Stomach (tissue), 4 donors: ENCODE measurements at regions not wholly inside any gene's neighbourhood (a gene's known extent, or its start where the extent isn't known, plus 50 kb on each side); places are given as distances from the start of the nearest gene placed in this dataset.

Source experiments
- EP300 ChIP-seq: sonication (generic); formaldehyde crosslinking; IDR thresholded peaks from one replicate; pipeline ENCODE4 v1.6.1; 2017; ENCODE audit warnings: antibody characterized with exemption
- POLR2A ChIP-seq, 4 donors: fragments of 450-650 bp; IDR thresholded peaks; one replicate each; pipeline ENCODE4 v1.6.1; 2016; ENCODE audit warnings: antibody characterized with exemption in 4 of 4, control low read depth in 2 of 4, mild to moderate bottlenecking in 1 of 4, moderate library complexity in 1 of 4
- POLR2AphosphoS5 ChIP-seq, 3 donors: sonication (generic); formaldehyde crosslinking; IDR thresholded peaks; one replicate each; pipeline ENCODE4 v1.6.1; 2016; ENCODE audit warnings: antibody characterized with exemption in 3 of 3
- TF ChIP-seq, protein P1 (sequence below), 7 experiments: fragments of 450-650 bp in 4 of 7; fragments of 200-600 bp in 3 of 7; sonication (generic) in 3 of 7; IDR thresholded peaks; one replicate each; pipeline ENCODE4 v1.5.1; 2016 to 2019; ENCODE audit warnings: antibody characterized with exemption in 7 of 7, control low read depth in 2 of 7, mild to moderate bottlenecking in 1 of 7

DNA sequence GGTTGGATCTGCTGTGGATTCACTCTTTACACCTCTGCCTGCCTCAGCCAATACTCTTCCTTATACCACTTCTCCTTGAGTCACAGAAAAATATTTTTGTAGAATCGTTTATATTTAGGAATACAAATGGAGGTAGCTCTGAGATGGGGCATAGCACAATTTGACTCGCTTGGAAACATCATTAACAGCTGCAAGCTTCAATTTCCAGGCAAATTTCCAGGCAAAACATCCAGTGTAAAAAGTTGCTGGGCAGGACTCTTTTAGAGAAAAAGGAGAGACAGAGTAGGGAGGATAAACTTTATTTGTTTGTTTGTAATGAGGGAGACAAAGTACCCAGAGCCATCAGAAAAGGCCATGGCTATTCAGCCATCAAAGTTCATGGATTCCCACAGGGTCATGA, 74.4 kb upstream of the SOX11 start:
- no peak for TF ChIP-seq POLR2A (IDR thresholded peaks at IDR 0.05)
- TF ChIP-seq POLR2AphosphoS5 (IDR thresholded peaks at IDR 0.05) = no peak
- TF ChIP-seq, protein P1, sequence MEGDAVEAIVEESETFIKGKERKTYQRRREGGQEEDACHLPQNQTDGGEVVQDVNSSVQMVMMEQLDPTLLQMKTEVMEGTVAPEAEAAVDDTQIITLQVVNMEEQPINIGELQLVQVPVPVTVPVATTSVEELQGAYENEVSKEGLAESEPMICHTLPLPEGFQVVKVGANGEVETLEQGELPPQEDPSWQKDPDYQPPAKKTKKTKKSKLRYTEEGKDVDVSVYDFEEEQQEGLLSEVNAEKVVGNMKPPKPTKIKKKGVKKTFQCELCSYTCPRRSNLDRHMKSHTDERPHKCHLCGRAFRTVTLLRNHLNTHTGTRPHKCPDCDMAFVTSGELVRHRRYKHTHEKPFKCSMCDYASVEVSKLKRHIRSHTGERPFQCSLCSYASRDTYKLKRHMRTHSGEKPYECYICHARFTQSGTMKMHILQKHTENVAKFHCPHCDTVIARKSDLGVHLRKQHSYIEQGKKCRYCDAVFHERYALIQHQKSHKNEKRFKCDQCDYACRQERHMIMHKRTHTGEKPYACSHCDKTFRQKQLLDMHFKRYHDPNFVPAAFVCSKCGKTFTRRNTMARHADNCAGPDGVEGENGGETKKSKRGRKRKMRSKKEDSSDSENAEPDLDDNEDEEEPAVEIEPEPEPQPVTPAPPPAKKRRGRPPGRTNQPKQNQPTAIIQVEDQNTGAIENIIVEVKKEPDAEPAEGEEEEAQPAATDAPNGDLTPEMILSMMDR (IDR thresholded peaks at IDR 0.05) = no peak
- TF ChIP-seq EP300 = no peak
